Activated naive CD8-positive, alpha-beta T cell (primary cell): ENCODE measurements at regions not wholly inside any gene's neighbourhood (a gene's known extent, or its start where the extent isn't known, plus 50 kb on each side); places are given as distances from the start of the nearest gene placed in this dataset.

Experiments used
- H3K27ac Mint-ChIP-seq: one replicate; pipeline ENCODE4 v1.8.0; 2021; ENCODE audit warnings: mixed read lengths
- H3K27me3 Mint-ChIP-seq: one replicate; pipeline ENCODE4 v1.8.0; 2021; ENCODE audit warnings: mixed read lengths
- H3K36me3 Mint-ChIP-seq: one replicate; pipeline ENCODE4 v1.8.0; 2021; ENCODE audit warnings: mixed read lengths
- H3K4me1 Mint-ChIP-seq: one replicate; pipeline ENCODE4 v1.8.0; 2021; ENCODE audit warnings: low read depth, mixed read lengths
- H3K4me3 Mint-ChIP-seq: one replicate; pipeline ENCODE4 v1.8.0; 2021; ENCODE audit warnings: mild to moderate bottlenecking, mixed read lengths
- H3K9me3 Mint-ChIP-seq: one replicate; pipeline ENCODE4 v1.8.0; 2021; ENCODE audit warnings: low read depth, mixed read lengths

DNA sequence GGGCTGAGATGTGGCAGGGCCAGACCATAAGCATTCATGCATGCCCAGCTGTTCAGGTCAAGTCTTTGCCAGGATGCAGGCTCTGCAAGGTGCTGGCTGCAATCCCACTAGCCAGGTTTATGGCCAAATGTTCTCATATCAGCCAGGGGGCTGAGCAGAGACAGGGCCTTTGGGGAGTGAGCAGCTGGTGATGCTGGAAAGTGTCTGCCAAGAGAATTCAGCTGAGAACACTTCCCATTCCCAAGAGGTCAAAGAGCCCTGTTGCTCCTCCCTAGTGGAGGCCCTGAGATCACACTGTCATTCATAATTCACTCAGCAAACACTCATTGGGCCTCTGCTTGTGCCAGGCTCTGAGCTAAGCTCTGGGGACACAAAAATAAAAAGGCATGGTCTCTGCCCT lies 150.3 kb downstream of the DMRTA2 start:
- Mint-ChIP-seq H3K4me1 (no peaks in the 10 kb centered on the region), H3K27ac (no peak overlapping the region), H3K4me3 (no peak overlapping the region), H3K27me3 (peaks cover 17% of the 10 kb centered on the region), H3K36me3 (no peaks in the 10 kb centered on the region), H3K9me3 (no peaks in the 10 kb centered on the region)

DNA sequence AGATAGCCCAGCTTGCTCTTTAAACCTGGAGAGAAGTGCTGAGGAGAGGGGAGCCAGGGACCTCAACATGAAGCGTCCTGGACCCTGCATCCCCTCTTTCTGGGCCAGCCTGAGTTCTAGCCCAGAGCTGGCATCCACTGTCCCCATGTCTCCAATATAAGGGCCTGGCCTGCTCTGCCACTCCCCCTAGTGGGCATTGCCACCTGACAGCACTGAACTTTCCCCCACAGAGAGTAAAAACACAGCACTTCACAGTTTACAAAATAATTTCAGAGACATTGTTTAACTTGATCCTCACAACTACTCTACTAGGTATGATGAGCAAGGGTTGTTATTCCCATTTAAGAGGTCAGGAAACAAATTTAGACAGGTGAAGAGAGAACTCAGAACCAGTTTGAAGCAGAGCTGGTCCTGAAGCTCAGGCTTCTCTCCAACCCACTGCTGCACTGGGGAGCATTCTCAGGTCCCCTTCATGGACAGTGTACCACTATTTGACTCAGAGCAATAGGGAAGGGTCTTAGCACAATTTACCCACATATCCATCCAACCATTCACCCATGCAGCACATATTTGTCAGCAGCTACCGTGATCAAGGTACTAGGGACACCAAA lies 151.2 kb downstream of the DMRTA2 start:
- no peaks in the 10 kb centered on the region for H3K9me3 Mint-ChIP-seq
- no peaks in the 10 kb centered on the region for H3K4me1 Mint-ChIP-seq
- H3K27me3 Mint-ChIP-seq: peaks cover 14% of the 10 kb centered on the region
- H3K36me3 Mint-ChIP-seq: no peaks in the 10 kb centered on the region
- no peak overlapping the region for H3K4me3 Mint-ChIP-seq
- H3K27ac Mint-ChIP-seq: no peak overlapping the region

DNA sequence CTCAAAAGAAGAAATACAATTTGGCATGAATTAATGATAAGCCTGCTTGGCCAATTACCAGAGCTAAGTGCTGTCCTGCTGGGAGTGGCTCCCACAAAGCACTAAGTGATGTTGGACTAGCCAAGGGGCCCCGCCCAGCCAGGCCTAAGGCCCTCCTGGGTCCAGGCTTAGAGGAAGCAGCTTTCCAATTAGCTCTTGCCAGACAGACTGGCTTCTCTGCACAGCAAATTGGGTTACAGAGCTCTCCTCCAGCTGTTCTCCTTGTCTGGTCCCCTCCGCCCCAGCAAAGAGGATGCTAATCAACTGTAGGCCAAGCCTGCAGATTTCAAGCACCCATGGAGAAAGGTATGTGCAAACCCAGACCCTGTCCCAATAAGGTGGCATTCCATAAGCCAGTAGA lies 151.9 kb downstream of the DMRTA2 start:
- Mint-ChIP-seq H3K9me3 (no peaks in the 10 kb centered on the region), H3K36me3 (no peaks in the 10 kb centered on the region), H3K4me1 (no peaks in the 10 kb centered on the region), H3K27me3 (peaks cover 14% of the 10 kb centered on the region), H3K27ac (no peak overlapping the region), H3K4me3 (no peak overlapping the region)

DNA sequence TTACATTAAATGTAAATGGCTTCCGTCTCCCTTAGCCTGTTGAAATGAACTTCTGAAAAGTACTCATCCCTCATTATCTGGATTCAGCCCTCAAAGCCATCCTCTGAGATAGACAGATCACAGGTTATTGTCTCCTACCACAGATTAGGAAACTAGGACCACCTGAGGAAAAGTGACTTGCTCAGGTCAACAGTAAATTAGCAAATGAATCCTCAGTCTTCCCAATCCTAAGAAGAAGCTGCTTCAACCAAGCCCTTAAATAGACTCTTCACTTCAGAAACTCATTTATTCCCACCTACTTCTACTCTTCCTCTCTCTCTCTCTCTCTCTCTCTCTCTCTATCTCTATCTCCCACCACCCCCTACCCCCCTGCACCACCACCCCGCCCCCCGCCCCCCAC lies 152.3 kb downstream of the DMRTA2 start:
- H3K4me3 Mint-ChIP-seq: no peak overlapping the region
- H3K9me3 Mint-ChIP-seq: no peaks in the 10 kb centered on the region
- peaks cover 14% of the 10 kb centered on the region for H3K27me3 Mint-ChIP-seq
- H3K27ac Mint-ChIP-seq: no peak overlapping the region
- no peaks in the 10 kb centered on the region for H3K4me1 Mint-ChIP-seq
- no peaks in the 10 kb centered on the region for H3K36me3 Mint-ChIP-seq

DNA sequence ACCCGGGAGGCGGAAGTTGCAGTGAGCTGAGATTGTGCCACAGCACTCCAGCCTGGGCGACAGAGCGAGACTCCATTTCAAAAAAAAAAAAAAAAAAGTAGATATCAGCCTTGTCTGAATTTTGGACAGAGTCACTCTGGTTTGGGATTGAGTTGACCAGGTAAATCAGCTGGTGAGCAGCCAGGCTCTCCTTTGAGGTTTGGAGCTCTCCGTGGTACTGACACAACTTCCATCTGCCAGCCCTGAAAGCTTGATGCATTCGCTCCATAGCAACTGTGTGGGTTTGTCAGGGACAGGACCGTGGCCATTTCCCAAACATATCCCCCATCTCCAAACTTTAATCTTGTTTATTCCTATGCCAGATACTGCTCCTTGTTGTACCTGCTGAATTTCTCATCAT lies 155.2 kb downstream of the DMRTA2 start:
- Mint-ChIP-seq H3K27ac (no peak overlapping the region), H3K4me3 (no peak overlapping the region), H3K27me3 (peaks cover 5% of the 10 kb centered on the region), H3K36me3 (no peaks in the 10 kb centered on the region), H3K4me1 (no peaks in the 10 kb centered on the region), H3K9me3 (no peaks in the 10 kb centered on the region)

DNA sequence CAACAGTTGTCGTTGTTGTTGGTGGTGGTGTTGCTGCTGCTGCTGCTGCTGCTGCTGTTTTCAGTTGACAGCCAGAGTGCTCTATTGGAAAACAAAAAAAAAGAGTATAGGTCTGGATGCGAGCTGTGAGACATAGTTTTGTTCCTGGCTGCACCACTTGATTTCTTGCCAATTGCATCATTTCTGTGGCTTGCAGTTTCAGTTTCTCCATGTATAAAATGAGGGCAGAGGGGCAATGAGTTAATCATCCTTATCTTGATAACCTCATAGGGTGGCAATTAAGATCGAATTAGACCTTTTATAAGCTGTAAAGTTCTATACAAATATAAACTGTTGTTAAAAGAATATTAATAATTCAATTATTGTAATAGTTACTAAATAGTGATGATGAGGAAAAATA lies 156.7 kb downstream of the DMRTA2 start:
- Mint-ChIP-seq H3K36me3 (no peaks in the 10 kb centered on the region), H3K27ac (no peak overlapping the region), H3K9me3 (no peaks in the 10 kb centered on the region), H3K4me3 (no peak overlapping the region), H3K4me1 (no peaks in the 10 kb centered on the region), H3K27me3 (peaks cover 1% of the 10 kb centered on the region)

DNA sequence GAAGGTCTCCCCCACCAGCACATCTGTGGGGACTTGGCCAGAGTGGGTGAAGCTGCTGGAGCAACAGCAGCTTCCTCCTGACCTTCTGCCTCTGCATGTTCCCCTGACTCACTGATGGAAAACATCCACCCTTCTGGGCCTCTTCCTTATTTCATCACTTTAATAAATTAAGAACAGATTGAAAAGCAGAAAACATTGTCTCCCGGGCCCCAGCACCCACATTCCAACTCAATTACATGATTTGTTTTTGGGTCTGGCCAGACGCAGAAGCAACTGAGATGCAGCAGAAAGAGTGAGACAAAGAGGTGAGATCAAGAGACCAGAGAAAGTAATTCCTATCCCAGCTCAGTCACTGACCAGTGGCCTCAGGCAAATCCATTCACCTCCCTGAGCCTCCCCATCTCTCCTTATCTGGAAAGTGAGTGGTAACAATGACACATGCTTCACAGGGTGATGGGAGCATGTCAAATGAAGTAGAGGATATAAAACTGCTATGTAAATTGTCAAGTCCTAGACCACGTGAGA lies 157.1 kb downstream of the ELAVL4 start:
- Mint-ChIP-seq H3K4me3 (no peak overlapping the region), H3K27me3 (no peaks in the 10 kb centered on the region), H3K27ac (no peak overlapping the region), H3K9me3 (no peaks in the 10 kb centered on the region), H3K4me1 (no peaks in the 10 kb centered on the region), H3K36me3 (no peaks in the 10 kb centered on the region)

DNA sequence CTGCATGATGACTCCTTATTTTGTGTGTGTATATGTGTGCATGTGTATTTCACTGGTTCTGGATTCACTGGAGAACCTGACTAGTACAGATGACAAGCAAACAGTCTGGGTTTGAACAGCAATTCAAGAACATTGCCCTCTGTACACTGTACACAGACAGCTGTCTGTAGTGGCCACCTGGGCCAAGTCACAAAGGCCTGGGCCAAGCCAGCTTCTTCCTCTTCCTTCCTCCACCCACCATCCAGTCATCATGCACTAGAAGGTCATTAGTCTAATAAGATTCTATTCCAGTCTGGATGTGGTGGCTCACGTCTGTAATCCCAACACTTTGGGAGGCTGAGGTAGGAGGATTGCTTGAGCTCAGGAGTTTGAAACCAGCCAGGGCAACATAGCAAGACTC lies 155.9 kb downstream of the ELAVL4 start:
- H3K27me3 Mint-ChIP-seq: no peaks in the 10 kb centered on the region
- H3K4me1 Mint-ChIP-seq: no peaks in the 10 kb centered on the region
- no peak overlapping the region for H3K4me3 Mint-ChIP-seq
- no peaks in the 10 kb centered on the region for H3K9me3 Mint-ChIP-seq
- H3K36me3 Mint-ChIP-seq: no peaks in the 10 kb centered on the region
- H3K27ac Mint-ChIP-seq: no peak overlapping the region

DNA sequence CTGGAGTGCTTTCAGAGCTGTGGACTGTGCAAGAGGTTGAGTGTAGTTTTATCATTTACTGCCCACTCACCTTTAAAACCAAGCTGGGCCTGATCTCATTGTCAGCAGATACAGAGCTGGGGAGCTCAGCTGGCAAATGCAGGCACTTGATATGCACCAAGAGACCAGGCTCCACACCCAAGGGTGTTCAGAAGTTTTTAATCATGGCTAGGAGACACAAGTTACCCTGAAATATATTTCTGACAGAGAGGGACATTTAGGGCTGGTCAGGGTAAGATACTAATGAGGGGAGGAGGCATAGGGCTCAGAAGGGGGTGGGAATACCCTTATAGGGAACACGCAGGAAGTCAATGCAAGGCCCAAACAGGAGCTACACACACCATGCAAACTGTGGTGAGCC lies 153.7 kb downstream of the ELAVL4 start:
- no peak overlapping the region for H3K27ac Mint-ChIP-seq
- H3K4me3 Mint-ChIP-seq: no peak overlapping the region
- no peaks in the 10 kb centered on the region for H3K4me1 Mint-ChIP-seq
- H3K36me3 Mint-ChIP-seq: no peaks in the 10 kb centered on the region
- no peaks in the 10 kb centered on the region for H3K9me3 Mint-ChIP-seq
- no peaks in the 10 kb centered on the region for H3K27me3 Mint-ChIP-seq

DNA sequence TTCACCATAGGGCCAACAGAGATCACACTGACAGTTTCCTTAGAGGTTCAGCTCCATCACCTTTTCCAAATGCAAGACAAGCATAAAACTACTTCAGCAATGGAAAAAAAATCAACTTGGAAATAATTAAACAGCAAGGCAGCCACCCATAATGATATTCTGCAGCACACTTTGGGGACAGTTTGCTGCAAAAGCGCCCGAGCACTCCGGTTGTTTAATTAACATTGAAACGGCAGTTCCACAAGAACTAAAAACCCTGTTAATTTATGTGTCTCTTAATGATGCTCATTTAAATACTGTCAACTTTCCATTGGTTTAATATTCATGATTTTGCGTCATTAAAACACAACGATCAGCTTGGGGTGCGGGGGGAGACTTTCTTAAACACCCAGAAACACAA lies 153.2 kb downstream of the ELAVL4 start:
- Mint-ChIP-seq H3K4me1 (no peaks in the 10 kb centered on the region), H3K27ac (no peak overlapping the region), H3K4me3 (no peak overlapping the region), H3K36me3 (no peaks in the 10 kb centered on the region), H3K27me3 (no peaks in the 10 kb centered on the region), H3K9me3 (no peaks in the 10 kb centered on the region)

DNA sequence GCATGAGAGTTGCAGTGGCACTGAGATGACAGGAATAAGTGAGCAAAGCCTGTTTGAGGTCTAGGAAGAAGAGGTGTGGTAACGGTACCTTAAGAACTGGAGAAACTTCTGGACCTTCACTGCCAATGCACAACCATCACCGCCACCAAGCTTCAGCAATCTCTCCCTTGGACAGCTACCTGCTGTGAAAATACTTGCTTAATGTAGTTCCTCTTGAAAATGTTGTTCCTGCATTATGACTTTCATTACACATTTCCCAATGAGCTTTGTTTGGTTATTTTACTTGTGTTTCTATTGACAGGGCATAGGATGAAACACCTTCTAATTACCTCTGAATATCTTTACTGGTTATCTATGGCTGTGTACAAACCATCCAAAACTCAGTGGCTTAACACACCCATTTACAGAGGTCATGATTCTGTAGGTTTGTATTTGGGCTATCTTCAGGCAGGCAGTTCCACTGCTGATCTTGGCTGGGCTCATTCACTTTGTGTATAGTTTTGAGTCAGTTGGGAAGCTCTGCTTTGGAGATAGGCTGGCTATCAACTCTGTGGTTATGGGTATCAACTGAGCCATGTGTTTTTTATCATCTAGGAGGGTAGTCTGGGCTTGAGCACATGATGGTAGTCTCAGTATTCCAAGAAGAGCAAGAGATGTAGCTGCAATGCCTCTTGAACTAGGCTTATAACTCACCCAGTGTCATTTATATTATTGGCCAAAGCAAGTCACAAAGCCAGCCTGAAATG lies 149.4 kb downstream of the ELAVL4 start:
- Mint-ChIP-seq H3K4me1 (no peaks in the 10 kb centered on the region), H3K36me3 (no peaks in the 10 kb centered on the region), H3K27me3 (peaks cover 1% of the 10 kb centered on the region), H3K4me3 (no peak overlapping the region), H3K27ac (no peak overlapping the region), H3K9me3 (no peaks in the 10 kb centered on the region)

DNA sequence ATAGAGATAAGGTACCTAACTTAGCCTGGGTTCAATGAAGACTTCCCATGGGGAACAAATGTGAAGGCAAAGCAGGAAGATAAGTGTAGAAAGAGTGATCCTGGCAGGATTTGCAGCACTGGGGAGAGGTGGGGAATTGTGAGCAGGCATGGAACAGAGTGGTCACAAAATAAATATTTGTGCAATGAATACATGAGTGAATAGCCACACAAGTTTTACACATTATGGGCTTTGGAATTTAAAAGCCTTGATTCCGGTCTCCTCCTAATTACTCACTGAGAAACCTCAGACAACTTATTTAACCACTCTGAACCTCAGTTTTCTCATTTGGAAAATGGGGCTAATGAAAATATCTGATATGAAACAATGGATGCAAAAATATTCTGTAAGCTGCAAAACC lies 148.3 kb downstream of the ELAVL4 start:
- Mint-ChIP-seq H3K36me3 (no peaks in the 10 kb centered on the region), H3K27me3 (peaks cover 4% of the 10 kb centered on the region), H3K4me1 (no peaks in the 10 kb centered on the region), H3K4me3 (no peak overlapping the region), H3K27ac (no peak overlapping the region), H3K9me3 (no peaks in the 10 kb centered on the region)
